GM23248 (cell line): ENCODE measurements at regions not wholly inside any gene's neighbourhood (a gene's known extent, or its start where the extent isn't known, plus 50 kb on each side); places are given as distances from the start of the nearest gene placed in this dataset.

ENCODE experiments used
- EZH2 ChIP-seq: fragments of 200-600 bp; sonication (generic); IDR thresholded peaks from 2 replicates; pipeline ENCODE4 v1.6.1; 2018; ENCODE audit warnings: antibody characterized with exemption, mild to moderate bottlenecking; ENCODE audit not compliant: insufficient read depth, poor library complexity, severe bottlenecking
- EZH2phosphoT487 ChIP-seq: fragments of 200-600 bp; sonication (generic); IDR thresholded peaks from 2 replicates; pipeline ENCODE4 v1.6.1; 2018; ENCODE audit warnings: antibody characterized with exemption, moderate library complexity, mild to moderate bottlenecking, low read depth; ENCODE audit not compliant: insufficient read depth

GRCh38 chr4:144831971-144832370 is 186.0 kb downstream of the HHIP start:
- TF ChIP-seq EZH2 (no peak), EZH2phosphoT487 (no peak)
